HepG2 (cell line): ENCODE measurements at regions not wholly inside any gene's neighbourhood (a gene's known extent, or its start where the extent isn't known, plus 50 kb on each side); places are given as distances from the start of the nearest gene placed in this dataset.
A peak's percentile ranks its signal among the peaks of the same experiment; 100 is the strongest.

Experiments
- ATAC-seq: fragments of 200-7000 bp; cut with Tn5 transposase; 3 replicates; pipeline ENCODE4 v1.9.1; 2020; ENCODE audit warnings: mild to moderate bottlenecking, moderate library complexity
- BruUV-seq: library from RNA; stranded (reverse); fragments of 400-500 nt; replicated peaks from 2 replicates; lab custom pipeline; 2021; lab: Mats Ljungman, UMichigan
- CTCF ChIA-PET: fragments of 300-600 bp; formaldehyde crosslinking; extraction: SDS; loops from one replicate; lab custom pipeline; 2021; ENCODE audit warnings: low total read pairs, inconsistent platforms, low intra/inter-chr PET ratio; lab: Yijun Ruan, JAX
- POLR2A ChIA-PET: fragments of 350-600 bp; sonication (Branson Sonifier 250); formaldehyde crosslinking; loops from one replicate; lab custom pipeline; 2020; ENCODE audit warnings: antibody characterized with exemption, inconsistent platforms; lab: Yijun Ruan, JAX
- DNase-seq: peaks from one replicate; pipeline ENCODE4 v3.0.0-alpha.2; 2015; ENCODE audit warnings: low spot score
- FAIRE-seq: peaks from 3 replicates; lab custom pipeline; 2011; peaks lifted over from hg19 to GRCh38; lab: Jason Lieb, UNC
- H2AFZ ChIP-seq: one replicate; pipeline ENCODE4 v1.6.1; 2011; ENCODE audit warnings: low read length, inconsistent platforms
- H3K27ac ChIP-seq: fragments of 300-600 bp; 3 replicates; pipeline ENCODE4 v1.8.0; 2011; ENCODE audit warnings: mixed run types, mild to moderate bottlenecking, mixed read lengths, low read length, inconsistent platforms; ENCODE audit not compliant: insufficient read depth; ENCODE audit errors: extremely low read length
- H3K27me3 ChIP-seq, 2 experiments: fragments of 200-600 bp in 1 of 2; 2 replicates in 1 of 2; 3 replicates in 1 of 2; pipeline versions ENCODE4 v1.6.0 to v1.8.0; 2011; ENCODE audit warnings: low read length in 2 of 2, mild to moderate bottlenecking in 2 of 2, moderate library complexity in 2 of 2, inconsistent platforms in 1 of 2; ENCODE audit not compliant: insufficient read depth in 2 of 2, control insufficient read depth in 1 of 2
- H3K36me3 ChIP-seq, 2 experiments: fragments of 200-600 bp in 1 of 2; replicated peaks in 1 of 2; 2 replicates in 1 of 2; 3 replicates in 1 of 2; pipeline versions ENCODE4 v1.5.1 to v1.8.0; 2011; ENCODE audit warnings: low read length in 2 of 2, inconsistent platforms in 1 of 2; ENCODE audit not compliant: insufficient read depth in 2 of 2, control insufficient read depth in 1 of 2
- H3K4me1 ChIP-seq: 2 replicates; pipeline ENCODE4 v1.5.1; 2012; ENCODE audit warnings: low read length, inconsistent platforms; ENCODE audit not compliant: insufficient read depth
- H3K4me2 ChIP-seq: 2 replicates; pipeline ENCODE4 v1.6.0; 2011; ENCODE audit warnings: low read depth, low read length, inconsistent platforms
- H3K4me3 ChIP-seq, 3 experiments: fragments of 200-600 bp in 1 of 3; sonication (generic), shearing (Covaris generic) in 1 of 3; replicated peaks in 1 of 3; 2 replicates each; pipeline ENCODE4 v1.5.1; 2011 to 2016; ENCODE audit warnings: low read length in 3 of 3, inconsistent platforms in 2 of 3, low read depth in 2 of 3, mild to moderate bottlenecking in 2 of 3, control low read depth in 1 of 3, mixed read lengths in 1 of 3; ENCODE audit not compliant: insufficient read depth in 1 of 3
- H3K79me2 ChIP-seq: one replicate; pipeline ENCODE4 v1.6.1; 2011; ENCODE audit warnings: low read length, inconsistent platforms; ENCODE audit not compliant: insufficient read depth
- H3K9ac ChIP-seq: 2 replicates; pipeline ENCODE4 v1.6.0; 2011; ENCODE audit warnings: mild to moderate bottlenecking, low read depth, low read length, inconsistent platforms; ENCODE audit not compliant: insufficient read depth
- H3K9me3 ChIP-seq: 2 replicates; pipeline ENCODE4 v1.5.1; 2012; ENCODE audit warnings: mild to moderate bottlenecking, low read length
- H4K20me1 ChIP-seq: 2 replicates; pipeline ENCODE4 v1.6.0; 2011; ENCODE audit warnings: inconsistent platforms, mild to moderate bottlenecking, low read length, moderate library complexity; ENCODE audit not compliant: insufficient read depth
- ATF4 ChIP-seq, 2 experiments: fragments of 450-650 bp in 1 of 2; sonication (generic) in 1 of 2; formaldehyde crosslinking; IDR thresholded peaks; 2 replicates each; pipeline versions ENCODE4 v1.5.0 to v1.8.0; 2020 to 2022; ENCODE audit warnings: mild to moderate bottlenecking in 1 of 2, missing genetic modification reagents in 1 of 2
- MAFK ChIP-seq, 2 experiments: IDR thresholded peaks in 1 of 2; conservative IDR thresholded peaks in 1 of 2; 2 replicates each; pipeline ENCODE4 v1.6.1; 2011; ENCODE audit warnings: improper control_type of control experiment in 2 of 2, low read length in 2 of 2
- TP53 ChIP-seq: sonication (generic); formaldehyde crosslinking; conservative IDR thresholded peaks from 2 replicates; pipeline ENCODE4 v1.4.0; 2020; ENCODE audit warnings: missing genetic modification reagents
- ZHX2 ChIP-seq, 2 experiments: sonication (generic) in 1 of 2; formaldehyde crosslinking in 1 of 2; IDR thresholded peaks; 2 replicates each; pipeline versions ENCODE4 v1.6.1 to v1.9.0; 2014 to 2022; ENCODE audit warnings: antibody characterized with exemption in 1 of 2, borderline replicate concordance in 1 of 2, inconsistent platforms in 1 of 2, low read depth in 1 of 2, missing genetic modification reagents in 1 of 2
- whole genome bisulfite sequencing: methylation state at CpG from one replicate; pipeline ENCODE4 v1.1.6; 2017; ENCODE audit warnings: low lambda C conversion rate; 5-methylcytosine and 5-hydroxymethylcytosine counted together
- in situ Hi-C: cut with HindIII; loops from 2 replicates; pipeline ENCODE4 v1.10.0; 2017; ENCODE audit warnings: low pct_unique_long_range_greater_than_20kb; ENCODE audit not compliant: extremely low pct_ligation_motif_present
- intact Hi-C: fragments of 100-400 bp; cut with micrococcal nuclease; formaldehyde crosslinking; loops from one replicate; pipeline ENCODE4 v1.10.0; 2022; ENCODE audit not compliant: unreplicated experiment
- TF ChIP-seq, protein P1 (sequence below): sonication (generic); formaldehyde crosslinking; IDR thresholded peaks from 2 replicates; pipeline ENCODE4 v1.9.0; 2021; ENCODE audit warnings: missing genetic modification reagents, borderline replicate concordance

- peak in 1 of 2 experiments; percentile 22; a peak in 1 of 4 replicates for TF ChIP-seq MAFK (conservative IDR thresholded peaks at IDR 0.05 in 1 of 2, IDR thresholded peaks at IDR 0.05 in 1 of 2; ENCODE audit: low read length in 2 of 2)
- TF ChIP-seq, protein P1, sequence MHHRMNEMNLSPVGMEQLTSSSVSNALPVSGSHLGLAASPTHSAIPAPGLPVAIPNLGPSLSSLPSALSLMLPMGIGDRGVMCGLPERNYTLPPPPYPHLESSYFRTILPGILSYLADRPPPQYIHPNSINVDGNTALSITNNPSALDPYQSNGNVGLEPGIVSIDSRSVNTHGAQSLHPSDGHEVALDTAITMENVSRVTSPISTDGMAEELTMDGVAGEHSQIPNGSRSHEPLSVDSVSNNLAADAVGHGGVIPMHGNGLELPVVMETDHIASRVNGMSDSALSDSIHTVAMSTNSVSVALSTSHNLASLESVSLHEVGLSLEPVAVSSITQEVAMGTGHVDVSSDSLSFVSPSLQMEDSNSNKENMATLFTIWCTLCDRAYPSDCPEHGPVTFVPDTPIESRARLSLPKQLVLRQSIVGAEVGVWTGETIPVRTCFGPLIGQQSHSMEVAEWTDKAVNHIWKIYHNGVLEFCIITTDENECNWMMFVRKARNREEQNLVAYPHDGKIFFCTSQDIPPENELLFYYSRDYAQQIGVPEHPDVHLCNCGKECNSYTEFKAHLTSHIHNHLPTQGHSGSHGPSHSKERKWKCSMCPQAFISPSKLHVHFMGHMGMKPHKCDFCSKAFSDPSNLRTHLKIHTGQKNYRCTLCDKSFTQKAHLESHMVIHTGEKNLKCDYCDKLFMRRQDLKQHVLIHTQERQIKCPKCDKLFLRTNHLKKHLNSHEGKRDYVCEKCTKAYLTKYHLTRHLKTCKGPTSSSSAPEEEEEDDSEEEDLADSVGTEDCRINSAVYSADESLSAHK, result no peak
- no peak for TF ChIP-seq ATF4 (CRISPR knock-in tag; IDR thresholded peaks at IDR 0.05)
- no peak for TF ChIP-seq ZHX2 (IDR thresholded peaks at IDR 0.05; ENCODE audit: low read depth)
- no peak for TF ChIP-seq ZHX2 (CRISPR knock-in tag; IDR thresholded peaks at IDR 0.05; ENCODE audit: borderline replicate concordance)
- peak; percentile 80; the same call in 1 of the 2 replicates for TF ChIP-seq TP53 (CRISPR knock-in tag)
- Histone ChIP-seq H3K27ac (no peak overlapping the region), H2AFZ (no peak overlapping the region), H3K27me3 (no peaks in the 10 kb centered on the region), H3K4me3 (no peak overlapping the region), H3K9me3 (no peaks in the 10 kb centered on the region; the same call in 1 of the 2 replicates), H3K9ac (no peak overlapping the region), H3K4me1 (no peaks in the 10 kb centered on the region), H3K36me3 (no peaks in the 10 kb centered on the region), H3K79me2 (no peaks in the 10 kb centered on the region), H4K20me1 (no peaks in the 10 kb centered on the region), H3K4me2 (no peak overlapping the region)
- POLR2A ChIA-PET, result no interaction called here
- 0% methylated on average over 1 of the region's 1 CpG for WGBS
- ATAC-seq (no peak), DNase-seq (no peak), FAIRE-seq (no peak)
- BruUV-seq, result no TSS peak
- CTCF ChIA-PET, result no interaction called here
- intact Hi-C loops, result no loop called here
- in situ Hi-C loops, result no loop called here
Measured at GRCh38 chr9:1707291-1707690, 307.9 kb upstream of the SMARCA2 start.
